ENCODE measurements at regions not wholly inside any gene's neighbourhood (a gene's known extent, or its start where the extent isn't known, plus 50 kb on each side); places are given as distances from the start of the nearest gene placed in this dataset.

DNA sequence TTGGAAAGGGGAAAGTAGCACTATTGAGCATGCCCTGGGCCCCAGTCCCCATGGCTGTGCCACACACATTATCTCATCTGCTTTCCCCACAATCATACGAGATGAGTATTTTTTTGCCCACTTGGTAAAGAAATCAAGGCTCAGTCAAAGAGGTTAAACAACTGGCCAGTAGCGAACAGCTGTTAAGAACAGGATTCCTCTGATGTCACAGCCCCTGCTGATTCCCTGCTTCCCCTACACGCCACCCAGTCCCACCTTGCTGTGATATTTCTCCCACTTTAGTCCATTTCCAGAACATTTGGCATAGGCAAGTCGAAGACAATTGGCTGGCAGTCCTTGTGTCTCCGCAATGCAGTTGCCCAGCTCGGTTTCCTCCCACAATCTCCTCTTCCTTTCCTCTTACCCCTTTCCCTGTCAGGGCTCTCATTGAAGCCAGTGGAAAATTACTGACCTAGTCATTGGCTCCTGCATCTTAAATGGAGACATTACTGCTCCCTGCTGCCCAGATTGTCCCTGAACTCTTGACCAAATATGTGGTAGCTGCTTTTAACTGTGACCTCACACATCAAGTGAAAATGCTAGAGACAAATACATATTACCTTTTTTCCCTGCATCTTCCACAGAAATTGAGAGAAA lies 56.5 kb upstream of the EEPD1 start (continued):
- TF ChIP-seq, protein P1, sequence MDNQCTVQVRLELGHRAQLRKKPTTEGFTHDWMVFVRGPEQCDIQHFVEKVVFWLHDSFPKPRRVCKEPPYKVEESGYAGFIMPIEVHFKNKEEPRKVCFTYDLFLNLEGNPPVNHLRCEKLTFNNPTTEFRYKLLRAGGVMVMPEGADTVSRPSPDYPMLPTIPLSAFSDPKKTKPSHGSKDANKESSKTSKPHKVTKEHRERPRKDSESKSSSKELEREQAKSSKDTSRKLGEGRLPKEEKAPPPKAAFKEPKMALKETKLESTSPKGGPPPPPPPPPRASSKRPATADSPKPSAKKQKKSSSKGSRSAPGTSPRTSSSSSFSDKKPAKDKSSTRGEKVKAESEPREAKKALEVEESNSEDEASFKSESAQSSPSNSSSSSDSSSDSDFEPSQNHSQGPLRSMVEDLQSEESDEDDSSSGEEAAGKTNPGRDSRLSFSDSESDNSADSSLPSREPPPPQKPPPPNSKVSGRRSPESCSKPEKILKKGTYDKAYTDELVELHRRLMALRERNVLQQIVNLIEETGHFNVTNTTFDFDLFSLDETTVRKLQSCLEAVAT (IDR thresholded peaks at IDR 0.05): no peak
- TF ChIP-seq CBX5 (IDR thresholded peaks at IDR 0.05; ENCODE audit: low read depth) (no peak), NFIC (IDR thresholded peaks at IDR 0.05; ENCODE audit: low read depth, low read length) (no peak), TBL1XR1 (IDR thresholded peaks at IDR 0.05; ENCODE audit: low read depth, low read length) (no peak), YBX1 (IDR thresholded peaks at IDR 0.05) (no peak), MYB (IDR thresholded peaks at IDR 0.05; ENCODE audit: borderline replicate concordance, low read depth, low read length) (no peak)

DNA sequence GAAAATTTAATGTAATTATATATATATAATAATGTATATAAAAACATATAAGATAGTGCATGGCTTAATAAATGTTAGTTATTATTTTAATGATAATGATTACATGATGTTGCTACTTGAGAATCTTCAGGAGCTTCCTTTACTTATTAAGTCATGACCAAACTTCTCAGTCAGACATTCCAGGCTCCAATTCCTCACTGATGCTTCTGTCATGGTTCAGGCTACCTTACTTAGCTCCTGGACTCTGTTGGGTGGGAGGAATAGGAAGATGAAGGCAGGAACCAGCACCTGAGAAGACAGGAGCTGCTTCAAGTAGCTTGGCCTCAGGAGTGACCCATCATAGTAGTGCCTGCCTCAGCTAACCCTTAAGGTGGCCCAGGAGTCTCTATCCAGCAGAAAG lies 55.0 kb upstream of the EEPD1 start:
- Histone ChIP-seq H3K9me3 (replicated peaks; ENCODE audit: control insufficient read depth, insufficient read depth, low read length) (no peaks in the 10 kb centered on the region), H3K36me3 (ENCODE audit: control insufficient read depth in 2 of 2, insufficient read depth in 2 of 2, low read length in 1 of 2) (no peaks in the 10 kb centered on the region; a peak in 1 of 4 replicates), H3K4me2 (ENCODE audit: control insufficient read depth, insufficient read depth) (no peak overlapping the region), H3K27me3 (replicated peaks in 1 of 2; ENCODE audit: control insufficient read depth in 2 of 2, insufficient read depth in 2 of 2, low read length in 1 of 2) (no peaks in the 10 kb centered on the region), H2AFZ (ENCODE audit: control insufficient read depth, low read depth, low read length) (no peak overlapping the region), H3K27ac (ENCODE audit: control insufficient read depth, insufficient read depth) (no peak overlapping the region), H3K79me2 (ENCODE audit: control insufficient read depth, insufficient read depth, low read length) (no peaks in the 10 kb centered on the region), H3K9ac (ENCODE audit: control insufficient read depth, insufficient read depth, low read length) (no peak overlapping the region), H3K4me1 (ENCODE audit: control insufficient read depth, insufficient read depth, low read length) (no peaks in the 10 kb centered on the region), H4K20me1 (ENCODE audit: control insufficient read depth, insufficient read depth) (no peaks in the 10 kb centered on the region), H3K4me3 (no peak overlapping the region)
- ChIA-PET CTCF (interaction anchor here (1.5 kb wide), 1 partner anchor 52 kb away, joined by 5 read pairs; no protein-coding TSS in a partner anchor), POLR2A (no interaction called here), SMC1A (ENCODE audit: uncharacterized antibody, unreplicated experiment) (interaction anchor here (1.6 kb wide), 1 partner anchor 22 kb away, joined by 4 read pairs; no protein-coding TSS in a partner anchor), RAD21 (ENCODE audit: unreplicated experiment) (no interaction called here)
- intact Hi-C loops (cut with micrococcal nuclease; ENCODE audit: unreplicated experiment): no loop called here
- no peak for FAIRE-seq
- no TSS peak for BruUV-seq (replicated peaks)
- in situ Hi-C loops (cut with MboI): no loop called here
- TF ChIP-seq HDAC6 (IDR thresholded peaks at IDR 0.05; ENCODE audit: unreplicated experiment) (no peak), PAX5 (IDR thresholded peaks at IDR 0.05; ENCODE audit: borderline replicate concordance, low read depth, low read length) (no peak), PML (IDR thresholded peaks at IDR 0.05; ENCODE audit: low read length) (no peak), ZNF24 (IDR thresholded peaks at IDR 0.05) (no peak), RCOR1 (conservative IDR thresholded peaks at IDR 0.05; ENCODE audit: low read depth, low read length) (no peak), ZNF207 (IDR thresholded peaks at IDR 0.05; ENCODE audit: borderline replicate concordance) (no peak)
- DNase-seq (ENCODE audit: low read depth, low spot score): no peak
- no peak for ATAC-seq
